PFSK-1 (cell line): ENCODE measurements at regions not wholly inside any gene's neighbourhood (a gene's known extent, or its start where the extent isn't known, plus 50 kb on each side); places are given as distances from the start of the nearest gene placed in this dataset.

Experiments used
- FOXP2 ChIP-seq: optimal IDR thresholded peaks from 2 replicates; pipeline ENCODE3; 2011; ENCODE audit warnings: borderline replicate concordance, control low read depth, inconsistent platforms; ENCODE audit not compliant: insufficient read depth; ENCODE audit errors: extremely low read length, extremely low read depth
- POLR2AphosphoS5 ChIP-seq: IDR thresholded peaks from 2 replicates; pipeline ENCODE4 v1.6.1; 2012; ENCODE audit warnings: low read depth, mild to moderate bottlenecking, control low read depth, low read length, moderate library complexity
- REST ChIP-seq, 2 experiments: IDR thresholded peaks; 2 replicates each; pipeline versions ENCODE4 v1.6.1 to v1.8.0; 2011 to 2012; ENCODE audit warnings: low read depth in 2 of 2, low read length in 2 of 2, control low read depth in 1 of 2, inconsistent platforms in 1 of 2, mild to moderate bottlenecking in 1 of 2, moderate library complexity in 1 of 2; ENCODE audit not compliant: insufficient read depth in 1 of 2
- SIN3A ChIP-seq: IDR thresholded peaks from 2 replicates; pipeline ENCODE4 v1.6.1; 2012; ENCODE audit warnings: mild to moderate bottlenecking, low read length, moderate library complexity, borderline replicate concordance; ENCODE audit not compliant: insufficient read depth
- TAF1 ChIP-seq: IDR thresholded peaks from 2 replicates; pipeline ENCODE4 v1.6.1; 2012; ENCODE audit warnings: low read length, control low read depth, borderline replicate concordance; ENCODE audit not compliant: insufficient read depth

GRCh38 chr21:38942748-38943211 is 137.1 kb downstream of the ETS2 start:
- TF ChIP-seq POLR2AphosphoS5 (no peak), FOXP2 (no peak), TAF1 (no peak), REST (IDR thresholded peaks at IDR 0.05; ENCODE audit: insufficient read depth in 1 of 2, low read depth in 2 of 2, low read length in 2 of 2) (no peak), SIN3A (no peak)

- TF ChIP-seq TAF1 (no peak), FOXP2 (no peak)
Observed at GRCh38 chr21:38938769-38939168, 133.0 kb downstream of the ETS2 start.

- TF ChIP-seq REST (IDR thresholded peaks at IDR 0.05; ENCODE audit: insufficient read depth in 1 of 2, low read depth in 2 of 2, low read length in 2 of 2) (no peak), POLR2AphosphoS5 (no peak), SIN3A (no peak), FOXP2 (no peak), TAF1 (no peak)
Observed at GRCh38 chr21:38938343-38938742, 132.6 kb downstream of the ETS2 start.

GRCh38 chr21:38937844-38938243 is 132.1 kb downstream of the ETS2 start:
- no peak for TF ChIP-seq FOXP2
- TF ChIP-seq REST (IDR thresholded peaks at IDR 0.05; ENCODE audit: insufficient read depth in 1 of 2, low read depth in 2 of 2, low read length in 2 of 2): no peak
- no peak for TF ChIP-seq TAF1
- no peak for TF ChIP-seq SIN3A
- TF ChIP-seq POLR2AphosphoS5: no peak

GRCh38 chr21:38937286-38937790 is 131.6 kb downstream of the ETS2 start:
- TF ChIP-seq SIN3A (no peak), POLR2AphosphoS5 (no peak), REST (IDR thresholded peaks at IDR 0.05; ENCODE audit: insufficient read depth in 1 of 2, low read depth in 2 of 2, low read length in 2 of 2) (no peak), TAF1 (no peak), FOXP2 (no peak)
